ENCODE measurements at regions not wholly inside any gene's neighbourhood (a gene's known extent, or its start where the extent isn't known, plus 50 kb on each side); places are given as distances from the start of the nearest gene placed in this dataset.

DNA sequence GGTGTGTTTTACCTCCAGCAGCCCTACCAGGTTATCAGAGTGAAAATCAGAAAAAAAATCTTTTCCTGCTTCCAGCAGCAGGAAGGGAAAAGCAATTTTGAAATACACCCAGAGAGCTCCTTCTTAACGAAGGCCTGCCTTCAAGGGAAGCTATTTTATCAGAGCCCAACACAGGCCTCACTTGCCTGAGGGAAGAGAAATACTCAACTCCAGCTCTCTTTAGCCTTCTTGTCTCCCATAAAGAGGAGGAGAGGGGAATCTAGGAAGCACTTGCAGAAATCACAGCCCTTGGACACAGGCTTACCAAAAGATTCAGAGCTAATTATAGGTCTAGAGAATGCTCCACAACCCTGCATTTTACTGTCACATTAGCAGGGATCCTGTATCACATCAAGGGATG lies 896.1 kb upstream of the CNTNAP5 start:
- Histone ChIP-seq H3K27ac (no peak overlapping the region), H3K4me3 (no peak overlapping the region), H3K36me3 (no peaks in the 10 kb centered on the region), H3K9me3 (no peaks in the 10 kb centered on the region), H3K4me1 (ENCODE audit: control insufficient read depth in 1 of 2, low read depth in 2 of 2) (no peaks in the 10 kb centered on the region), H3K27me3 (replicated peaks; ENCODE audit: insufficient read depth) (no peaks in the 10 kb centered on the region)
- TF ChIP-seq, protein P1, sequence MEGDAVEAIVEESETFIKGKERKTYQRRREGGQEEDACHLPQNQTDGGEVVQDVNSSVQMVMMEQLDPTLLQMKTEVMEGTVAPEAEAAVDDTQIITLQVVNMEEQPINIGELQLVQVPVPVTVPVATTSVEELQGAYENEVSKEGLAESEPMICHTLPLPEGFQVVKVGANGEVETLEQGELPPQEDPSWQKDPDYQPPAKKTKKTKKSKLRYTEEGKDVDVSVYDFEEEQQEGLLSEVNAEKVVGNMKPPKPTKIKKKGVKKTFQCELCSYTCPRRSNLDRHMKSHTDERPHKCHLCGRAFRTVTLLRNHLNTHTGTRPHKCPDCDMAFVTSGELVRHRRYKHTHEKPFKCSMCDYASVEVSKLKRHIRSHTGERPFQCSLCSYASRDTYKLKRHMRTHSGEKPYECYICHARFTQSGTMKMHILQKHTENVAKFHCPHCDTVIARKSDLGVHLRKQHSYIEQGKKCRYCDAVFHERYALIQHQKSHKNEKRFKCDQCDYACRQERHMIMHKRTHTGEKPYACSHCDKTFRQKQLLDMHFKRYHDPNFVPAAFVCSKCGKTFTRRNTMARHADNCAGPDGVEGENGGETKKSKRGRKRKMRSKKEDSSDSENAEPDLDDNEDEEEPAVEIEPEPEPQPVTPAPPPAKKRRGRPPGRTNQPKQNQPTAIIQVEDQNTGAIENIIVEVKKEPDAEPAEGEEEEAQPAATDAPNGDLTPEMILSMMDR (IDR thresholded peaks at IDR 0.05) = no peak
- DNase-seq (ENCODE audit: low spot score) = no peak
- no peak for ATAC-seq (ENCODE audit: insufficient number of reproducible peaks, low FRiP score, low read depth)

DNA sequence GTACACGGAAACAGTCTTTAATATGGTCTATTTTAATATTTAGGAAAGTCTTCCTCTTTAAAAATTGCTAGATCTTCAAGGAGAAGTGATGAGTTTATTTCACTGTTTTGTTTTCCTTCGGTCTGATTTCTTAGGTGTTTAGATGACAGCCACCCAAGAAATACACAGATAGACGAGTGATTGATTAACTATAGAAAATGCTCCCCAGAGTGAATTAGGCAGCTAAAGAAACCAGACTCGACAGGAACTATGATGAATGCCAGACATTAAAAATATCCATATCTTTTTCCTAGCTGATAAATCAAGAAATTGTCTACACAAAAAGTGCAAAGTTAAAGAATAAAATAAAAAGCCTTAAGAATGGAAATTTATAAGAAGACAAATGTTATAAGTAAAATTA lies 888.7 kb upstream of the CNTNAP5 start:
- no peaks in the 10 kb centered on the region for H3K4me1 ChIP-seq (ENCODE audit: control insufficient read depth in 1 of 2, low read depth in 2 of 2)
- TF ChIP-seq, protein P1 (IDR thresholded peaks at IDR 0.05) = no peak
- H3K27ac ChIP-seq = no peak overlapping the region
- H3K4me3 ChIP-seq = no peak overlapping the region
- ATAC-seq (ENCODE audit: insufficient number of reproducible peaks, low FRiP score, low read depth) = no peak
- H3K36me3 ChIP-seq = no peaks in the 10 kb centered on the region
- H3K9me3 ChIP-seq = no peaks in the 10 kb centered on the region
- H3K27me3 ChIP-seq (replicated peaks; ENCODE audit: insufficient read depth) = no peaks in the 10 kb centered on the region
- DNase-seq (ENCODE audit: low spot score) = no peak

DNA sequence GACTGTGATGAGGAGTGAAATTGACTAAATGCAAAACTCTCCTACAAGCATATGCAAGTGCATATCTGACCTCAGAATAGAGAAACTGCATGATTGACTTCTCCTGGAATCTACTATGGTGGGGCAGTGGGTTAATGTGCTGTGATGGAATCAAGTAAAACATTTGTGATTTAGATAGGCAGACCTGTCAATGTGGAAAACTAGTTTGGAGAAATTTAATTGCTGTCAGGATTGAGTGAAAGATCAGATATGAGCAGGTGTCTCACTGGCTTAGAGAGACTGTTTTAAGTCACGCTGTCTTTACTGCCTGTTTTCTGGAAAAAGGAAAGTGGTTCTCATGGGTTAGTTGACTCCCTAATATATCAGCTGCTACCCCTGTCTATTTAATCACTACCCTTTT lies 881.0 kb upstream of the CNTNAP5 start:
- TF ChIP-seq, protein P1 (IDR thresholded peaks at IDR 0.05) = no peak
- no peaks in the 10 kb centered on the region for H3K4me1 ChIP-seq (ENCODE audit: control insufficient read depth in 1 of 2, low read depth in 2 of 2)
- no peak for ATAC-seq (ENCODE audit: insufficient number of reproducible peaks, low FRiP score, low read depth)
- no peak for DNase-seq (ENCODE audit: low spot score)
- no peak overlapping the region for H3K27ac ChIP-seq
- H3K27me3 ChIP-seq (replicated peaks; ENCODE audit: insufficient read depth) = no peaks in the 10 kb centered on the region
- no peaks in the 10 kb centered on the region for H3K36me3 ChIP-seq
- no peaks in the 10 kb centered on the region for H3K9me3 ChIP-seq
- no peak overlapping the region for H3K4me3 ChIP-seq

DNA sequence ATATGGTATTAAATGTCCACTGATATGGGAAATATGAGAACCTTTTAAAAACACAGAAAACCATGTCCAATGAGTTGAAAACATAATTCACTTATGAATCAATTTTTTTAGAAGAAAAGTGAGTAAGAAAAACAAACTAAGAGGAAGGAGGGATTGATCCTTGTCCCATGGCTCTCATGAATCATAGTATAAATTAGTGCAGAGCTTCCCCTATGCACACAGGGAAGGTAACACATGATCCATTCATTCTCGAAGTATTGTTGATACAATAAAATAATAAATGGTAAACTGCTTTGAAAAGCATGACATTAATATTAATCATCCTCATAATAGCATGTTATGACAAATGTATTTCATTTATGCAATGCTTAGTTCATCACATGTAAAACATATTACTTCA lies 872.0 kb upstream of the CNTNAP5 start:
- no peak overlapping the region for H3K4me3 ChIP-seq
- no peak for DNase-seq (ENCODE audit: low spot score)
- ATAC-seq (ENCODE audit: insufficient number of reproducible peaks, low FRiP score, low read depth) = no peak
- no peaks in the 10 kb centered on the region for H3K9me3 ChIP-seq
- H3K27ac ChIP-seq = no peak overlapping the region
- no peaks in the 10 kb centered on the region for H3K27me3 ChIP-seq (replicated peaks; ENCODE audit: insufficient read depth)
- no peaks in the 10 kb centered on the region for H3K4me1 ChIP-seq (ENCODE audit: control insufficient read depth in 1 of 2, low read depth in 2 of 2)
- H3K36me3 ChIP-seq = no peaks in the 10 kb centered on the region
- TF ChIP-seq, protein P1 (IDR thresholded peaks at IDR 0.05) = no peak

DNA sequence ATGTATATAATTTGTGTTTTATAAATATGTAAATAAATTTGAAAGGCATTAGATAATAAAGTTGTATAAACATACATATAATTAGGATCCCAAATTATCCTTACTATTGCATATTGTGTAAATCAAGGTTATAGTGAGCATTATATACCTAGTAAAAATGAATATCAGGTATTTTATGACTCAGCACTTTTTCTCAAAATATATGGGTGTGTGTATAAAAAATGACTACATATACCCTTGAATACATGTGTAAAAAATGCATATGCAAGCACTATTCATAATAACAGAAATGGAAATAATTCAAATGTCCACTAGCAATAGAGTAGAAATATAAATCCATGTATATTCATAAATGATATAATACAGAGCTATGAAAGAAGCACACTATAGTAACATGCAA lies 870.9 kb upstream of the CNTNAP5 start:
- DNase-seq (ENCODE audit: low spot score) (no peak), ATAC-seq (ENCODE audit: insufficient number of reproducible peaks, low FRiP score, low read depth) (no peak)
- Histone ChIP-seq H3K4me3 (no peak overlapping the region), H3K36me3 (no peaks in the 10 kb centered on the region), H3K9me3 (no peaks in the 10 kb centered on the region), H3K27ac (no peak overlapping the region), H3K4me1 (ENCODE audit: control insufficient read depth in 1 of 2, low read depth in 2 of 2) (no peaks in the 10 kb centered on the region), H3K27me3 (replicated peaks; ENCODE audit: insufficient read depth) (no peaks in the 10 kb centered on the region)
- TF ChIP-seq, protein P1 (IDR thresholded peaks at IDR 0.05) = no peak
